Activated CD8-positive, alpha-beta T cell treated with anti-CD3 and anti-CD28 coated beads for 36 hours (primary cell): ENCODE measurements at regions not wholly inside any gene's neighbourhood (a gene's known extent, or its start where the extent isn't known, plus 50 kb on each side); places are given as distances from the start of the nearest gene placed in this dataset.

Source experiments
- ATAC-seq: fragments of 200-7000 bp; cut with Tn5 transposase; one replicate; pipeline ENCODE4 v1.10.0; 2021; ENCODE audit warnings: mild to moderate bottlenecking, moderate library complexity
- CTCF ChIA-PET: fragments of 350-600 bp; sonication (Branson Sonifier 250); formaldehyde crosslinking; loops from one replicate; lab custom pipeline; 2021; ENCODE audit warnings: antibody characterized with exemption; lab: Charles Lee
- POLR2A ChIA-PET: fragments of 350-600 bp; sonication (Branson Sonifier 250); formaldehyde crosslinking; loops from one replicate; lab custom pipeline; 2021; ENCODE audit warnings: antibody characterized with exemption; lab: Charles Lee
- DNase-seq: peaks from one replicate; pipeline ENCODE4 v3.0.0-alpha.2; 2020
- H3K27ac Mint-ChIP-seq: one replicate; pipeline ENCODE4 v1.8.0; 2021; ENCODE audit warnings: mild to moderate bottlenecking, mixed read lengths
- H3K27me3 Mint-ChIP-seq: one replicate; pipeline ENCODE4 v1.8.0; 2021; ENCODE audit warnings: mixed read lengths
- H3K36me3 Mint-ChIP-seq: one replicate; pipeline ENCODE4 v1.8.0; 2021; ENCODE audit warnings: low read depth, mixed read lengths
- H3K4me1 Mint-ChIP-seq: one replicate; pipeline ENCODE4 v1.8.0; 2021; ENCODE audit warnings: low read depth, mixed read lengths
- H3K4me3 Mint-ChIP-seq: one replicate; pipeline ENCODE4 v1.8.0; 2021; ENCODE audit warnings: mild to moderate bottlenecking, moderate library complexity, mixed read lengths
- H3K9me3 Mint-ChIP-seq: one replicate; pipeline ENCODE4 v1.8.0; 2021; ENCODE audit warnings: mixed read lengths
- intact Hi-C: fragments of 100-400 bp; cut with micrococcal nuclease; formaldehyde crosslinking; loops from one replicate; pipeline ENCODE4 v1.10.0; 2022
- TF ChIP-seq, protein P1 (sequence below): fragments of 200-600 bp; IDR thresholded peaks from one replicate; pipeline ENCODE4 v1.8.0; 2022; ENCODE audit warnings: antibody characterized with exemption, mild to moderate bottlenecking

DNA sequence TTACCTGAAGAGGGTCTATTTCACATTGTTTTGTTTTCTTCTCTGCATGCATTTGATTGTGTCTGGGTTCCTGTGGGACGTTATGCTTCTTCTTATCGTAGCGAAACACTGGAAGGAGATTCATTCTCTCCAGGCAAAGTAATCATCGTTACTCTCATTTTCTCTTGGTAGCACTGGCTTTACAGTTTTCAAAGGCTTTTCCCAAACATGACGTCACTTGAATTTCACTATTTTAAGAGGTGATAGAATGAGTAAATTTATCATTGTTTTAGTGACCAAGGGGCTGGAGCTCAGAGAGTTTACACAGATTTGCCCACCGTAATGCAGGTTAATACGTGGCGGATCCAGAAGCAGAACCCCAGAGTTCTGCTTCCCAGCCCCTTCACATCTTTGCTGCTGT lies 391.4 kb downstream of the DCDC2C start:
- TF ChIP-seq, protein P1, sequence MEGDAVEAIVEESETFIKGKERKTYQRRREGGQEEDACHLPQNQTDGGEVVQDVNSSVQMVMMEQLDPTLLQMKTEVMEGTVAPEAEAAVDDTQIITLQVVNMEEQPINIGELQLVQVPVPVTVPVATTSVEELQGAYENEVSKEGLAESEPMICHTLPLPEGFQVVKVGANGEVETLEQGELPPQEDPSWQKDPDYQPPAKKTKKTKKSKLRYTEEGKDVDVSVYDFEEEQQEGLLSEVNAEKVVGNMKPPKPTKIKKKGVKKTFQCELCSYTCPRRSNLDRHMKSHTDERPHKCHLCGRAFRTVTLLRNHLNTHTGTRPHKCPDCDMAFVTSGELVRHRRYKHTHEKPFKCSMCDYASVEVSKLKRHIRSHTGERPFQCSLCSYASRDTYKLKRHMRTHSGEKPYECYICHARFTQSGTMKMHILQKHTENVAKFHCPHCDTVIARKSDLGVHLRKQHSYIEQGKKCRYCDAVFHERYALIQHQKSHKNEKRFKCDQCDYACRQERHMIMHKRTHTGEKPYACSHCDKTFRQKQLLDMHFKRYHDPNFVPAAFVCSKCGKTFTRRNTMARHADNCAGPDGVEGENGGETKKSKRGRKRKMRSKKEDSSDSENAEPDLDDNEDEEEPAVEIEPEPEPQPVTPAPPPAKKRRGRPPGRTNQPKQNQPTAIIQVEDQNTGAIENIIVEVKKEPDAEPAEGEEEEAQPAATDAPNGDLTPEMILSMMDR: no peak
- ChIA-PET POLR2A (no interaction called here), CTCF (no interaction called here)
- H3K4me1 Mint-ChIP-seq: no peaks in the 10 kb centered on the region
- no peak overlapping the region for H3K27ac Mint-ChIP-seq
- H3K4me3 Mint-ChIP-seq: no peak overlapping the region
- no peaks in the 10 kb centered on the region for H3K27me3 Mint-ChIP-seq
- H3K36me3 Mint-ChIP-seq: no peaks in the 10 kb centered on the region
- intact Hi-C loops: no loop called here
- ATAC-seq (no peak), DNase-seq (no peak)
- H3K9me3 Mint-ChIP-seq: peaks cover 3% of the 10 kb centered on the region

DNA sequence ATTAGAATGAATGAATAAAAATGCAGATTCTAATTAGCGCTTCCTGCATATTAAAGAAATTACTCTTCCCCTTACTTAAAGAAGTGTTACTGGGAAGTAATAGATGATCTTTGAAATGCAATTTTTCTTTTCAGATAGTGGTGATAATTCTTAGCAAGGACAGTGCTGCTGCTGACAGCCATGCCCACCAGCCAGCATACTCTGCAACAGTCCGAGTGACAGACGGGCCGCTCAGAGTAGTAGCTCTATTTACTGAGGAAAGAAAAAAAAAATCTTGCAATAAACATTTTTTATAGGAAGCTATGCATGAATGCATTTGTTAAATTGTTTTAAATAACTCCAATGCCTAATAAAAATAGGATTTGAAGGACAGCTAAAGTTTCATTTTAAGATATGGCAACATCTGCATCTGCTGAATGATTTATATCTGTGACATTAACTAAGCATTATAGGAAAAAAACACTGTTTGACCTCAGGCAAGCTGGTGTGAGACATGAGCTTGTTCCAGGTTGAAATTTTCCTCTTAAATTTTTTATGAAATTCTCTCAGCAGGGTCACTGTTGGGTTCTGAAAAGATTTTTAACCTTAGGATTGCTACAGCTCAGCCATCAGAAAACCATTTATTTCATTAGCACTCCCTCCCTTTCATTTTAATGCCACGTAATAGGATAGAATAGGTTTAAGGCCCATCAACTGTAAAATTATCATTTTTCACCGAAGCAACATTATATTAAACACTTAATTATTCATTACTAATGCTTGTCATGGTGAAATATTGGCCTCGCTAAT lies 393.8 kb downstream of the DCDC2C start:
- H3K4me3 Mint-ChIP-seq: no peak overlapping the region
- no peaks in the 10 kb centered on the region for H3K27me3 Mint-ChIP-seq
- ATAC-seq (no peak), DNase-seq (no peak)
- no peaks in the 10 kb centered on the region for H3K4me1 Mint-ChIP-seq
- no peak overlapping the region for H3K27ac Mint-ChIP-seq
- CTCF ChIA-PET: no interaction called here
- TF ChIP-seq, protein P1: no peak
- H3K36me3 Mint-ChIP-seq: no peaks in the 10 kb centered on the region
- POLR2A ChIA-PET: no interaction called here
- H3K9me3 Mint-ChIP-seq: peaks cover 3% of the 10 kb centered on the region
- intact Hi-C loops: no loop called here

DNA sequence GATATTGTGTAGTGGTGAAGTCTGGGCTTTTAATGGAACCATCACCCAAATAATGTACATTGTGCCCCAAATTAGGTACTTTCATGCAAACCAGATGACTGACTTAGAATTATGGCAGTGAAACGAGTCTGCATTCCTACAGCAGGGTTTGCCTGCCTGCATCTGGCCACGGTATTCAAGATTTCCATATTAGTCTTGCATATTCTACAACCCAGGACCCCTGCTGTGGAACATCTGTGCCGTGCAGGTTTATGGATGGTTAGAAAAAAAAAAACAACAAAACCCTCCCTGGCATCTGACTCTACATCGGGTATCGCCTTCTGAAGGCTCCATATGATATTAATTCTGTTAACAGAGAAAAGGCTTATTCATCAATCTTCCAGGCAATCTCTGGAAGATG lies 394.8 kb downstream of the DCDC2C start:
- H3K4me3 Mint-ChIP-seq: no peak overlapping the region
- H3K36me3 Mint-ChIP-seq: no peaks in the 10 kb centered on the region
- ATAC-seq (no peak), DNase-seq (no peak)
- H3K4me1 Mint-ChIP-seq: no peaks in the 10 kb centered on the region
- TF ChIP-seq, protein P1: no peak
- no peaks in the 10 kb centered on the region for H3K27me3 Mint-ChIP-seq
- peaks cover 3% of the 10 kb centered on the region for H3K9me3 Mint-ChIP-seq
- ChIA-PET POLR2A (no interaction called here), CTCF (no interaction called here)
- H3K27ac Mint-ChIP-seq: no peak overlapping the region
- intact Hi-C loops: no loop called here

DNA sequence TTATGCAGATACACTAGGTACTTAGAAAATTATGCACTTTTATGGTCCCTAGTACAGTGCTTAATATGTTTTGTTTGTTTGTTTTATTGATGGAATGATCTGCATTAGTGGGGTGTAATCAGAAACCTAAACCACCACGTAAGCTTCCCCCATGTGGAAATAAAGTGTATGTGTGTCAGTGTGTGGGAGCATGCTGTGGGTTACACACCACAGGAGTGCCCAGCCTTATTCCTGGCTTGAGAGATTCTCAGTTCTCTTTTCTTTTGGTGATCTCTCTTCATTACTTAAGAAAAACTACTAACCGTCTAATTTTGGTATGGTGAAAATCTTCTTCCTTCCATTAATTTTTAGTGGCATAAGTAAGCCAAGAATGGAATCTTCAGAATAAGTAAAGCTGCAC lies 398.6 kb downstream of the DCDC2C start:
- POLR2A ChIA-PET: no interaction called here
- DNase-seq (no peak), ATAC-seq (no peak)
- Mint-ChIP-seq H3K4me3 (no peak overlapping the region), H3K27me3 (no peaks in the 10 kb centered on the region), H3K36me3 (no peaks in the 10 kb centered on the region), H3K27ac (no peak overlapping the region), H3K9me3 (no peaks in the 10 kb centered on the region), H3K4me1 (no peaks in the 10 kb centered on the region)
- CTCF ChIA-PET: no interaction called here
- TF ChIP-seq, protein P1: no peak
- intact Hi-C loops: no loop called here

DNA sequence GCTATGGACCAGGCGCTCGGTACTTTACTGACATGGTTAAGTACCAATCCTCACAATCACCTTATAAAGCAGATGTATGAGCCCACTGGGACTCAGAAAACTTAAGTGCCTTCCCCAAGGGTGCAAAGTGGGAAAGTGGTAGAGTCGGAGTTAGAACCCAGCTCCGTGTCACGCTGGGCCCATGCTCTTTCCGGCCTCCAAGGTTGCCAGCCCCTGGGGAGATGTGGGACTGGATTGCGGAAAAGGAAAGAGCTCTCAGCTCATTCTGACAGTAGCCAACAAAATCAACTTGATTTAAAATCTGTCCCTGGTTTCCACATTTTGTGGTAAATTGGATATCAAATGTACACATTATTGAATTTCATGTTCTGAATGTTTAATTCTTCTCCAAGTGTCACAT lies 403.8 kb downstream of the DCDC2C start:
- DNase-seq (no peak), ATAC-seq (no peak)
- H3K4me3 Mint-ChIP-seq: no peak overlapping the region
- TF ChIP-seq, protein P1: no peak
- no peaks in the 10 kb centered on the region for H3K27me3 Mint-ChIP-seq
- ChIA-PET POLR2A (no interaction called here), CTCF (no interaction called here)
- no peaks in the 10 kb centered on the region for H3K9me3 Mint-ChIP-seq
- H3K4me1 Mint-ChIP-seq: no peaks in the 10 kb centered on the region
- H3K36me3 Mint-ChIP-seq: no peaks in the 10 kb centered on the region
- intact Hi-C loops: no loop called here
- H3K27ac Mint-ChIP-seq: no peak overlapping the region
